Activated naive CD8-positive, alpha-beta T cell treated with anti-CD3 and anti-CD28 coated beads for 36 hours (primary cell): ENCODE measurements at regions not wholly inside any gene's neighbourhood (a gene's known extent, or its start where the extent isn't known, plus 50 kb on each side); places are given as distances from the start of the nearest gene placed in this dataset.

ENCODE experiments used
- DNase-seq: peaks from one replicate; pipeline ENCODE4 v3.0.0; 2021
- H3K27ac Mint-ChIP-seq: one replicate; pipeline ENCODE4 v1.8.0; 2022; ENCODE audit warnings: mild to moderate bottlenecking, moderate library complexity, mixed read lengths
- H3K27me3 Mint-ChIP-seq: one replicate; pipeline ENCODE4 v1.8.0; 2022; ENCODE audit warnings: mild to moderate bottlenecking, mixed read lengths
- H3K36me3 Mint-ChIP-seq: one replicate; pipeline ENCODE4 v1.8.0; 2021; ENCODE audit warnings: mild to moderate bottlenecking, mixed read lengths
- H3K4me1 Mint-ChIP-seq: one replicate; pipeline ENCODE4 v1.8.0; 2021; ENCODE audit warnings: mixed read lengths
- H3K4me3 Mint-ChIP-seq: one replicate; pipeline ENCODE4 v1.8.0; 2022; ENCODE audit warnings: mild to moderate bottlenecking, moderate library complexity, mixed read lengths
- H3K9me3 Mint-ChIP-seq: one replicate; pipeline ENCODE4 v1.8.0; 2022; ENCODE audit warnings: mixed read lengths

GRCh38 chr19:29107831-29108230, 105.1 kb downstream of the UQCRFS1 start:
- Mint-ChIP-seq H3K9me3 (no peaks in the 10 kb centered on the region), H3K36me3 (no peaks in the 10 kb centered on the region), H3K4me1 (no peaks in the 10 kb centered on the region), H3K4me3 (no peak overlapping the region), H3K27ac (no peak overlapping the region), H3K27me3 (no peaks in the 10 kb centered on the region)
- DNase-seq = no peak

- H3K4me1 Mint-ChIP-seq = no peaks in the 10 kb centered on the region
- no peak for DNase-seq
- no peaks in the 10 kb centered on the region for H3K27me3 Mint-ChIP-seq
- H3K36me3 Mint-ChIP-seq = no peaks in the 10 kb centered on the region
- no peak overlapping the region for H3K27ac Mint-ChIP-seq
- H3K9me3 Mint-ChIP-seq = no peaks in the 10 kb centered on the region
- no peak overlapping the region for H3K4me3 Mint-ChIP-seq
Observed at GRCh38 chr19:29106346-29106885, 106.5 kb downstream of the UQCRFS1 start.

- H3K4me3 Mint-ChIP-seq = no peak overlapping the region
Observed at GRCh38 chr19:29105629-29106292, 107.2 kb downstream of the UQCRFS1 start.

DNA sequence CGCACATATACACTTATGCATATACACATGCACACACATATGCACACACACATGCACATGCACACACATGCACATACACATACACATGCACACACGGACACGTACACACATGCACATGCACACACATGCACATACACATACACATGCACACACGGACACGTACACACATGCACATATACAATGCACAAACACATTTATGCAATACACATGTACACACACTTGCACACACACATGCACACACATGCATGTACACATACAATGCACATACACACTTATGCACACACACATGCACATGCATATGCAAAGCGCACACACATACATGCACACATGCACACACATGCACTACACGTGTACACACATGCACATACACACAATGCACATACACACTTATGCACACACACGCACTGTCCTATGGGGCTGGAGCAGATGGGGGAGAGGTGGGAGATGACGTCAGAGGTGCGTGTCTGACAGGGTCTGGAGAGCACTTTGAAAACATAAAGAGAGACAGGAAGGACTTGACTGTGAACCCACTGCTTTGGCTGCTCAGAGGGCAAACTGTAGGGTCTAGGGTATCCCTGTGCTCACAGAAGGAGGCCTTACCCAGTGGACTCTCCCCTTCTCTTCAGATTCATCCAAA, 108.2 kb downstream of the UQCRFS1 start:
- Mint-ChIP-seq H3K4me1 (no peaks in the 10 kb centered on the region), H3K36me3 (no peaks in the 10 kb centered on the region), H3K4me3 (no peak overlapping the region), H3K27me3 (peaks cover 9% of the 10 kb centered on the region), H3K27ac (no peak overlapping the region), H3K9me3 (no peaks in the 10 kb centered on the region)
- DNase-seq = no peak

More at GRCh38 chr19:29105629-29106292, 107.2 kb downstream of the UQCRFS1 start:
- Mint-ChIP-seq H3K27me3 (no peaks in the 10 kb centered on the region), H3K4me1 (no peaks in the 10 kb centered on the region), H3K27ac (no peak overlapping the region), H3K36me3 (no peaks in the 10 kb centered on the region), H3K9me3 (no peaks in the 10 kb centered on the region)
- no peak for DNase-seq

DNA sequence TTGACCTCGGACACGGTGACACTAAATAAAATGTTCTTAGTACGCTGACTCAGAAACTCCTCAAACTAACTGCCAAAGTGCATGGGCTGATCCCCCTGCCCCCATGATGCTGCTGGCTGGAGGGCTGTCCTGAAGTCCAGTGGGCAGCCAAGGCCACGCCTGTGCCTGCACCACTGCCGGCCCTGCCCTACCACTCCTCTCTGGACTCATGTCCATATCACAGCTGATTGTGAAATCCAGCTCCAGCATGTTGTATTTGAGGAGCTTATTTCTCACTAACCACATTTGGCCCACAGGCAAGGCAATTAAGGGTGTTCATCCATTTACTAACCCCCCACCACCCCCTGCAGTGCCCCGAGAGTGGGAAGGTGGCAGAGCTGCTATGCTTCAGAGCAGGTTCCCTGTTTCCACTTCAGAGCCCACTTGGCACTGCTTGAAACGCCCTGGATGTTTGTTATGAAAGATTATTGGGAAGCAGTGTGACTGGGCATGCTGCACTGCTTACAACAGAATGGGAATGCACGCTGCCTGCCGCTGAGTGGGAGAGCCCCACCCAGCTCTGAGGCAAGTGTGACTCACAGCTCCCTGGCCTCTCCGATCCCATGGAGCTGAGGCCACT, 114.0 kb downstream of the UQCRFS1 start:
- Mint-ChIP-seq H3K27ac (no peak overlapping the region), H3K36me3 (no peaks in the 10 kb centered on the region), H3K4me1 (no peaks in the 10 kb centered on the region), H3K9me3 (no peaks in the 10 kb centered on the region), H3K27me3 (peaks cover 15% of the 10 kb centered on the region), H3K4me3 (no peak overlapping the region)
- DNase-seq = no peak

DNA sequence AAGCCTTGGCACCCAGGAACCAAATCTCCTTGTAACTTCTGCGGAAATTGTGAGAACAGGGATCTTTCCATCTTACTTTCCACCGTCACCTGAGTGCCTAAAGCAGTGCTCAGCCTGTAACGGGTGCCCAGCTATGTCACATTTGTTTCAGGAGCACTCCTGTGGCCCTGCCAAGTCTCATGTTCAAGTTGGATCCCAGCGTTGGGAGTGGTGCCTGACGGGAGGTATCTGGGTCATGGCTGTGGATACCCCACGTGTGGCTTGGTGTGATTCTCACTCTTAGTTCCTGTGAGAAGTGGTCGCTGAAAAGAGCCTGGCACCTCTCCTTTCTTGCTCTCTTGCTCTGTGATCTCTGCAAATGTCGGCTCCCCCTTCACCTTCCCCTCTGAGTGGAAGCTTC, 114.9 kb downstream of the UQCRFS1 start:
- Mint-ChIP-seq H3K4me3 (no peak overlapping the region), H3K27ac (no peak overlapping the region), H3K36me3 (no peaks in the 10 kb centered on the region), H3K27me3 (peaks cover 15% of the 10 kb centered on the region), H3K9me3 (no peaks in the 10 kb centered on the region), H3K4me1 (no peaks in the 10 kb centered on the region)
- DNase-seq = no peak

GRCh38 chr19:29096896-29097295, 116.1 kb downstream of the UQCRFS1 start:
- Mint-ChIP-seq H3K27me3 (peaks cover 15% of the 10 kb centered on the region), H3K36me3 (no peaks in the 10 kb centered on the region), H3K27ac (no peak overlapping the region), H3K4me3 (no peak overlapping the region), H3K9me3 (no peaks in the 10 kb centered on the region), H3K4me1 (no peaks in the 10 kb centered on the region)
- no peak for DNase-seq

DNA sequence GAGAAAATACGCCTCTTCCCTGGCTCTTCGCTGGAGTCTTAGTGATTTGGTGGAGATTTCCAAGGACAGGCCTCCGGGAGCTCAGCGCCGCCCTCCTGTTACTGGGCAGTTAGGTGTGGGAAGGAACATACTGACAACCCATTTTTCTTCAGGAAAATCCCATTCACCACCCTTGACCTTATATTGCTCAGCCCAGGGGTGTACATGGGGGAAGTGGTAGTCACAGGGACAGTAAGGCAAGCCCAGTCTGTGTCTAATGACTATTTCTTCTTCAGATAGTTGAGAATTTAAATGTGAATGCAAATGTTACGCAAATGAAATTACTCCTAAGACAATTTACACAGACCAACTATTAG, 119.4 kb downstream of the UQCRFS1 start:
- Mint-ChIP-seq H3K9me3 (no peaks in the 10 kb centered on the region), H3K4me1 (no peaks in the 10 kb centered on the region), H3K27ac (no peak overlapping the region), H3K4me3 (no peak overlapping the region), H3K27me3 (peaks cover 3% of the 10 kb centered on the region), H3K36me3 (no peaks in the 10 kb centered on the region)
- no peak for DNase-seq

DNA sequence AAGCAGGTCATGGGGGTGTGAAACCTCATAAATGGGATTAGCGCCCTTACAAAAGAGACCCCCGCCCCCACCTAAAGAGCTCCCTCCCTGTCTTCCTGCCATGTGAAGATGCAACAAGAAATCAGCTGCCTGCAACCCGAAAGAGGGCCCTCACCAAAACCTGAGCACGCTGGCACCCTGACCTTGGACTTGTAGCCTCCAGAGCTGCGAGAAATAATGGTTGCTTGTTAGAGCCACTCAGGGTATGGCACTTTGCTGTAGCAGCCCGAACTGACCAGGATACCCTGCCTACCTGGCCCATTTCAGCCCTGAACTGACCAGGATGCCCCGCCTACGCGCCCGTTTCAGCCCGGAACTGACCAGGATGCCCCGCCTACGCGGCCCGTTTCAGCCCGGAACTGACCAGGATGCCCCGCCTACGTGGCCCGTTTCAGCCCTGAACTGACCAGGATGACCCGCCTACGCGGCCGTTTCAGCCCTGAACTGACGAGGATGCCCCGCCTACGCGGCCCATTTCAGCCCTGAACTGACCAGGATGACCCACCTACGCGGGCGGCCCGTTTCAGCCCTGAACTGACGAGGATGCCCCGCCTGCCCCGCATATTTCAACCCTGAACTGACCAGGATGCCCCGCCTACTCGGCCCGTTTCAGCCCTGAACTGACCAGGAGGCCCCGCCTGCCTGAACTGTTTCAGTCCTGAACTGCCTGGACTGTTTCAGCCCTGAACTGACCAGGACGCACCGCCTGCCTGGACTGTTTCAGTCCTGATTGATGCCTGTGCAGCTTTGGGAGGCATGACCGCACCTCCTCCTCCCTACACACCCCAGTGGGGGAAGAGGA, 120.0 kb downstream of the UQCRFS1 start:
- H3K4me1 Mint-ChIP-seq = no peaks in the 10 kb centered on the region

GRCh38 chr19:29090783-29091526, 122.0 kb downstream of the UQCRFS1 start:
- Mint-ChIP-seq H3K4me1 (no peaks in the 10 kb centered on the region), H3K4me3 (no peak overlapping the region), H3K9me3 (no peaks in the 10 kb centered on the region), H3K27me3 (no peaks in the 10 kb centered on the region), H3K36me3 (no peaks in the 10 kb centered on the region), H3K27ac (no peak overlapping the region)
- no peak for DNase-seq

More for the DNA sequence above, 120.0 kb downstream of the UQCRFS1 start:
- no peak overlapping the region for H3K27ac Mint-ChIP-seq
- no peak overlapping the region for H3K4me3 Mint-ChIP-seq
- no peaks in the 10 kb centered on the region for H3K27me3 Mint-ChIP-seq
- H3K36me3 Mint-ChIP-seq = no peaks in the 10 kb centered on the region
- no peaks in the 10 kb centered on the region for H3K9me3 Mint-ChIP-seq
- no peak for DNase-seq

DNA sequence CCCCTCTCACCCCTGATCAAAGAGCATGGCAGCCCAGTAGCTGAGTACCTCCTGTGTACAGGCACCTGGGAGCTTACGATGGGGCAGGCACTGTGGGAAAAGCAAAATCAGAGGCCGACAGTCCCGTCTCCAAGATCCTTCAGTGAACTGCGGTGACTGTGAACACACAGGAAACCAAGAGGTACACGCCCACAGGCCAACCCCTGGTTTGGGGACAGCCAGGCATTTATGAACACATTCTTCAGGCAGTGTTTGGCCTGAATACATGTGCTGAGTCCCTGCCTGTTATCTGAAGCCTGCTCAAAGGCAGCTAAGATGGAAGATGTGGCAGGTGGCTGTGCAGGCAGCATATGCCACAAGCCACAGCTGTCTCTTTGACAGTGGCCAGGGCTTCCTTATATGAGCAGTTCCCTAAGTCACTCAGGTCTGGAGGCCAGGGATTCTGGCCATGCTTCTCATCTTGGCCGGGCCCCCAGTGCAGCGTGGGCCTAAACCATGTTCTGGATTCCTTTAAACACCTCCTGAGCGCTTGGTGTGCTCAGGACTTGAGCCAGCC, 123.6 kb downstream of the UQCRFS1 start:
- Mint-ChIP-seq H3K27ac (no peak overlapping the region), H3K4me3 (no peak overlapping the region), H3K36me3 (no peaks in the 10 kb centered on the region), H3K9me3 (no peaks in the 10 kb centered on the region), H3K4me1 (no peaks in the 10 kb centered on the region), H3K27me3 (peaks cover 2% of the 10 kb centered on the region)
- DNase-seq = no peak

- no peaks in the 10 kb centered on the region for H3K9me3 Mint-ChIP-seq
- no peak for DNase-seq
- no peaks in the 10 kb centered on the region for H3K36me3 Mint-ChIP-seq
- peaks cover 5% of the 10 kb centered on the region for H3K27me3 Mint-ChIP-seq
- H3K4me3 Mint-ChIP-seq = no peak overlapping the region
- no peaks in the 10 kb centered on the region for H3K4me1 Mint-ChIP-seq
- no peak overlapping the region for H3K27ac Mint-ChIP-seq
Observed at GRCh38 chr19:29088761-29089160, 124.2 kb downstream of the UQCRFS1 start.

DNA sequence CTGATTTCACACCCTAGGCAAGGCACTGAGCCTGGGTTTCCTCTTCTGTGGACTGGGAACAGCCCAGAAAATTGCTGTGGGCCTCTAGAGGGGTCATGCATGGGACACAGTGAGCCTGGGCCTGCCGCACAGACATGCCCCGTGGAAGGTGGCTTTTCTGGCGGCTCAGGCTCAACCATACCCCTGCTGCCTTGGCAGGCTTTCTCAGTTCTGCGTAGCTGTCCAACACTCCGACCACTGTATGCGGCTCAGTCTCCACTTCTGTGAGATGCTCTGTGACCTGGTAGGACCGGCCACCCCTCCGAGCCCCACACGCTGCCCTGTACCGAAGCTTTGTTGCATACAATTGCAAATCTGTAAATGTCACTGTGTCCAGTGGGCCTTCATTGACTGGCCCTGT, 126.3 kb downstream of the UQCRFS1 start:
- Mint-ChIP-seq H3K27me3 (peaks cover 5% of the 10 kb centered on the region), H3K4me1 (no peaks in the 10 kb centered on the region), H3K4me3 (no peak overlapping the region), H3K9me3 (no peaks in the 10 kb centered on the region), H3K36me3 (no peaks in the 10 kb centered on the region), H3K27ac (no peak overlapping the region)
- DNase-seq = no peak

DNA sequence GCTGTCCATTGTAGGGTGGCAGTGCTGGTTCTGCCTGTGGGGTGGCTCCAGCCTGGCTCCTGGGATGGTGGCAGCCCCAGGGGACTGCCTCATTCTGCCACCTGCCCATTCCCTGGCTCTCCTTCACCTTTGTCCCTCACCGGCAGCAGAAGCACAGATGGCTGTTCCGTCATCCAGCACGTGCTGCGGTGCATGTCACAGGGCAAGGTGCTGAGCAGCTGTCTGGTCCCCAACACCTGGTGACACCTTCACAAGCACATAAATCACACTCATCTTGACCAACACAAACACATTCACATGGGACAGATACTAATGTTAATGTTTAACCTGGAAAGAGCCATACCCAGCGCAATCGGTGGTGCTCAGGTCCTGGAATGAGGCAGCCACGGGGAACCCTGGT, 126.8 kb downstream of the UQCRFS1 start:
- H3K36me3 Mint-ChIP-seq = no peaks in the 10 kb centered on the region
- H3K4me1 Mint-ChIP-seq = no peaks in the 10 kb centered on the region
- DNase-seq = no peak
- H3K27ac Mint-ChIP-seq = no peak overlapping the region
- no peak overlapping the region for H3K4me3 Mint-ChIP-seq
- peaks cover 5% of the 10 kb centered on the region for H3K27me3 Mint-ChIP-seq
- H3K9me3 Mint-ChIP-seq = no peaks in the 10 kb centered on the region
